Endothelial cell of umbilical vein (primary cell): ENCODE measurements at regions not wholly inside any gene's neighbourhood (a gene's known extent, or its start where the extent isn't known, plus 50 kb on each side); places are given as distances from the start of the nearest gene placed in this dataset.

Experiments
- CTCF ChIP-seq, 2 donors: IDR thresholded peaks; 1 replicate in 1 of 2; 2 replicates in 1 of 2; pipeline ENCODE4 v1.5.1; 2011; ENCODE audit warnings: low read length in 2 of 2, mild to moderate bottlenecking in 2 of 2, moderate library complexity in 2 of 2, control low read depth in 1 of 2, inconsistent platforms in 1 of 2, low read depth in 1 of 2; ENCODE audit not compliant: insufficient read depth in 1 of 2; ENCODE audit errors: extremely low read depth in 1 of 2
- EZH2 ChIP-seq: IDR thresholded peaks from 2 replicates; pipeline ENCODE4 v1.6.1; 2012; ENCODE audit warnings: borderline replicate concordance, low read depth, mild to moderate bottlenecking, moderate library complexity, low read length, inconsistent platforms; ENCODE audit not compliant: severe bottlenecking
- FOS ChIP-seq: IDR thresholded peaks from 2 replicates; pipeline ENCODE4 v1.6.1; 2011; ENCODE audit warnings: mild to moderate bottlenecking, low read length, moderate library complexity, borderline replicate concordance; ENCODE audit not compliant: insufficient read depth
- GATA2 ChIP-seq: IDR thresholded peaks from 2 replicates; pipeline ENCODE4 v1.7.0; 2011; ENCODE audit warnings: low read depth, mild to moderate bottlenecking, moderate library complexity, mixed read lengths, low read length; ENCODE audit not compliant: insufficient read length, insufficient read depth
- JUN ChIP-seq: IDR thresholded peaks from 2 replicates; pipeline ENCODE4 v1.6.1; 2011; ENCODE audit warnings: borderline replicate concordance, low read depth; ENCODE audit not compliant: insufficient read length, insufficient read depth
- MAX ChIP-seq: IDR thresholded peaks from 2 replicates; pipeline ENCODE4 v1.6.1; 2011; ENCODE audit not compliant: insufficient read depth, insufficient read length
- POLR2A ChIP-seq: IDR thresholded peaks from 2 replicates; pipeline ENCODE4 v1.6.1; 2012; ENCODE audit warnings: low read depth, mild to moderate bottlenecking, control low read depth, low read length
- POLR2AphosphoS5 ChIP-seq: IDR thresholded peaks from 2 replicates; pipeline ENCODE4 v1.6.1; 2012; ENCODE audit warnings: low read depth, mild to moderate bottlenecking, control low read depth, low read length, moderate library complexity; ENCODE audit not compliant: insufficient read depth

GRCh38 chr1:17933501-17933900, 174.1 kb upstream of the IGSF21 start:
- TF ChIP-seq EZH2: no peak
- TF ChIP-seq POLR2A: no peak
- no peak for TF ChIP-seq POLR2AphosphoS5
- TF ChIP-seq CTCF (IDR thresholded peaks at IDR 0.05; ENCODE audit: extremely low read depth in 1 of 2, insufficient read depth in 1 of 2, low read depth in 1 of 2, low read length in 2 of 2): no peak
- TF ChIP-seq MAX: no peak
- no peak for TF ChIP-seq FOS
- no peak for TF ChIP-seq GATA2
- no peak for TF ChIP-seq JUN
